K562 (cell line): ENCODE measurements at regions not wholly inside any gene's neighbourhood (a gene's known extent, or its start where the extent isn't known, plus 50 kb on each side); places are given as distances from the start of the nearest gene placed in this dataset.
A peak's percentile ranks its signal among the peaks of the same experiment; 100 is the strongest.

ENCODE experiments used
- ATAC-seq: fragments of 200-7000 bp; cut with Tn5 transposase; 3 replicates; pipeline ENCODE4 v1.9.1; 2020; ENCODE audit warnings: moderate library complexity
- BruUV-seq: library from RNA; stranded (reverse); fragments of 400-500 nt; replicated peaks from 2 replicates; lab custom pipeline; 2021; lab: Mats Ljungman, UMichigan
- CTCF ChIA-PET: fragments of 300-600 bp; formaldehyde crosslinking; extraction: SDS; loops from one replicate; lab custom pipeline; 2021; ENCODE audit warnings: low intra/inter-chr PET ratio; lab: Yijun Ruan, JAX
- POLR2A ChIA-PET: fragments of 300-600, 350-650 bp; sonication (Branson Sonifier 250); formaldehyde crosslinking; extraction: SDS; loops from one replicate; lab custom pipeline; 2021; ENCODE audit warnings: antibody characterized with exemption, inconsistent platforms; lab: Yijun Ruan, JAX
- DNase-seq, 4 experiments: peaks; one replicate each; pipeline versions ENCODE4 v3.0.0 to v3.0.0-alpha.2; 2011 to 2018; ENCODE audit warnings: low spot score in 3 of 4, mixed read lengths in 3 of 4; ENCODE audit errors: extremely low read depth in 1 of 4
- FAIRE-seq: peaks from 2 replicates; lab custom pipeline; 2011; peaks lifted over from hg19 to GRCh38; lab: Jason Lieb, UNC
- H2AFZ ChIP-seq: 2 replicates; pipeline ENCODE4 v1.6.0; 2011; ENCODE audit warnings: low read depth, low read length, control low read depth, inconsistent platforms
- H3K27ac ChIP-seq: fragments of 200-600 bp; 3 replicates; pipeline ENCODE4 v1.8.0; 2011; ENCODE audit warnings: low read depth, mild to moderate bottlenecking, control low read depth, inconsistent platforms, low read length, moderate library complexity, mixed read lengths; ENCODE audit errors: extremely low read depth
- H3K27me3 ChIP-seq, 2 experiments: fragments of 300-600 bp in 1 of 2; 2 replicates in 1 of 2; 3 replicates in 1 of 2; pipeline versions ENCODE4 v1.6.0 to v1.8.0; 2011; ENCODE audit warnings: inconsistent platforms in 2 of 2, low read length in 2 of 2, mild to moderate bottlenecking in 1 of 2, mixed read lengths in 1 of 2, moderate library complexity in 1 of 2; ENCODE audit not compliant: control insufficient read depth in 2 of 2, insufficient read depth in 2 of 2
- H3K36me3 ChIP-seq: fragments of 300-600 bp; 3 replicates; pipeline ENCODE4 v1.8.0; 2011; ENCODE audit warnings: mild to moderate bottlenecking, low read length, inconsistent platforms; ENCODE audit not compliant: control insufficient read depth, insufficient read depth
- H3K4me1 ChIP-seq, 2 experiments: fragments of 200-600 bp in 1 of 2; replicated peaks in 1 of 2; 2 replicates in 1 of 2; 3 replicates in 1 of 2; pipeline versions ENCODE4 v1.5.1 to v1.8.0; 2011; ENCODE audit warnings: inconsistent platforms in 2 of 2, low read length in 2 of 2, mild to moderate bottlenecking in 1 of 2, mixed read lengths in 1 of 2, moderate library complexity in 1 of 2; ENCODE audit not compliant: control insufficient read depth in 2 of 2, insufficient read depth in 2 of 2
- H3K4me2 ChIP-seq: 2 replicates; pipeline ENCODE4 v1.6.1; 2011; ENCODE audit warnings: low read length, control low read depth, inconsistent platforms, mixed read lengths; ENCODE audit not compliant: insufficient read depth
- H3K4me3 ChIP-seq: fragments of 200-600 bp; sonication (generic), shearing (Covaris generic); 2 replicates; pipeline ENCODE4 v1.5.1; 2016; ENCODE audit warnings: control low read depth, inconsistent platforms
- H3K79me2 ChIP-seq: fragments of 200-600 bp; 3 replicates; pipeline ENCODE4 v1.8.0; 2011; ENCODE audit warnings: low read length, inconsistent platforms; ENCODE audit not compliant: control insufficient read depth, insufficient read depth
- H3K9ac ChIP-seq, 2 experiments: 2 replicates each; pipeline versions ENCODE4 v1.6.0 to v1.6.1; 2011; ENCODE audit warnings: low read depth in 2 of 2, low read length in 2 of 2, control low read depth in 1 of 2, inconsistent platforms in 1 of 2, mild to moderate bottlenecking in 1 of 2, mixed read lengths in 1 of 2; ENCODE audit not compliant: insufficient read depth in 1 of 2
- H3K9me1 ChIP-seq: one replicate; pipeline ENCODE4 v1.6.0; 2011; ENCODE audit warnings: inconsistent platforms, mild to moderate bottlenecking, low read length, moderate library complexity; ENCODE audit not compliant: control insufficient read depth, insufficient read depth
- H3K9me3 ChIP-seq: replicated peaks from 2 replicates; pipeline ENCODE4 v1.5.1; 2011; ENCODE audit warnings: low read depth, low read length, inconsistent platforms; ENCODE audit not compliant: control insufficient read depth, insufficient read depth
- H4K20me1 ChIP-seq: replicated peaks from 2 replicates; pipeline ENCODE4 v1.6.1; 2011; ENCODE audit warnings: low read length, inconsistent platforms, mixed read lengths; ENCODE audit not compliant: control insufficient read depth, insufficient read depth
- C11orf30 ChIP-seq: fragments of 450-650 bp; IDR thresholded peaks from 2 replicates; pipeline ENCODE4 v1.6.1; 2016; ENCODE audit warnings: low read depth, mild to moderate bottlenecking
- COPS2 ChIP-seq: fragments of 450-650 bp; conservative IDR thresholded peaks from 2 replicates; pipeline ENCODE4 v1.6.1; 2016; ENCODE audit warnings: mild to moderate bottlenecking, moderate library complexity
- DDX20 ChIP-seq: fragments of 450-650 bp; IDR thresholded peaks from 2 replicates; pipeline ENCODE4 v1.6.1; 2016; ENCODE audit warnings: missing genetic modification characterization, low read depth, mild to moderate bottlenecking, missing compliant biosample characterization, moderate library complexity
- EHMT2 ChIP-seq: fragments of 450-650 bp; IDR thresholded peaks from 2 replicates; pipeline ENCODE4 v1.6.1; 2018; ENCODE audit warnings: antibody characterized with exemption
- PCBP1 ChIP-seq: fragments of 200-400 bp; formaldehyde crosslinking; IDR thresholded peaks from 2 replicates; pipeline ENCODE4 v1.6.1; 2018; ENCODE audit warnings: mild to moderate bottlenecking, low read depth, low read length; ENCODE audit not compliant: poor library complexity, severe bottlenecking
- SUPT5H ChIP-seq: fragments of 450-650 bp; IDR thresholded peaks from 2 replicates; pipeline ENCODE4 v1.6.1; 2016
- WGBS: fragments of 100-300 bp; shearing (Covaris generic); methylation state at CpG from one replicate; pipeline ENCODE4 v1.1.6; 2016; ENCODE audit warnings: low coverage, mixed read lengths; ENCODE audit not compliant: insufficient coverage; ENCODE audit errors: missing lambda C conversion rate; 5-methylcytosine and 5-hydroxymethylcytosine counted together
- in situ Hi-C: fragments of 300-500 bp; cut with MboI; formaldehyde crosslinking; loops from 4 replicates; pipeline ENCODE4 v1.15.0; 2018; ENCODE audit warnings: inconsistent platforms, mixed read lengths
- intact Hi-C: fragments of 100-400 bp; cut with micrococcal nuclease; formaldehyde crosslinking; loops from 2 replicates; pipeline ENCODE4 v1.14.2; 2022
- TF ChIP-seq, protein P1 (sequence below): fragments of 250-450 bp; sonication (Bioruptor Pico); IDR thresholded peaks from 2 replicates; pipeline ENCODE4 v1.4.0; 2020; ENCODE audit warnings: borderline replicate concordance
- TF ChIP-seq, protein P2 (sequence below), 2 experiments: fragments of 450-650 bp in 1 of 2; sonication (generic) in 1 of 2; formaldehyde crosslinking in 1 of 2; IDR thresholded peaks; 2 replicates each; pipeline versions ENCODE4 v1.7.1 to v1.9.0; 2016 to 2022; ENCODE audit warnings: inconsistent platforms in 1 of 2, mild to moderate bottlenecking in 1 of 2, missing genetic modification reagents in 1 of 2
- TF ChIP-seq, protein P3 (sequence below): sonication (generic); formaldehyde crosslinking; IDR thresholded peaks from 2 replicates; pipeline ENCODE4 v1.8.1; 2023; ENCODE audit warnings: mild to moderate bottlenecking, missing genetic modification reagents

DNA sequence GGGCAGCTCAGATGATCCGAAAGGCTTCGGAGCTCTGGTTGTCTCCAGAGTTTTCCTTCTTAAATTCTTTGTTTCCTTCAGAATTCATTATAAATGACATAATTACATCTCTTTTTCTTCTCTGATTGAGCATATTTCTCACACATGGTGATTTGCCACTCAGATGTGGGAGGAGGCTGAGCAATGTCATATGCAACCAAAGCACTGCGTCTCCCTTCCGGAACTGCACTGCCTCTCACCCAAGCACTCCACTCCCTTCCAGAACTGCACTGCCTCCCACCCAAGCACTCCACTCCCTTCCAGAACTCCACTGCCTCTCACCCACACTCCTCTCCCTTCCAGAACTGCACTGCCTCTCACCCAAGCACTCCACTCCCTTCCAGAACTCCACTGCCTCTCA is 131.5 kb downstream of the SALL1 start (continued):
- TF ChIP-seq, protein P1, sequence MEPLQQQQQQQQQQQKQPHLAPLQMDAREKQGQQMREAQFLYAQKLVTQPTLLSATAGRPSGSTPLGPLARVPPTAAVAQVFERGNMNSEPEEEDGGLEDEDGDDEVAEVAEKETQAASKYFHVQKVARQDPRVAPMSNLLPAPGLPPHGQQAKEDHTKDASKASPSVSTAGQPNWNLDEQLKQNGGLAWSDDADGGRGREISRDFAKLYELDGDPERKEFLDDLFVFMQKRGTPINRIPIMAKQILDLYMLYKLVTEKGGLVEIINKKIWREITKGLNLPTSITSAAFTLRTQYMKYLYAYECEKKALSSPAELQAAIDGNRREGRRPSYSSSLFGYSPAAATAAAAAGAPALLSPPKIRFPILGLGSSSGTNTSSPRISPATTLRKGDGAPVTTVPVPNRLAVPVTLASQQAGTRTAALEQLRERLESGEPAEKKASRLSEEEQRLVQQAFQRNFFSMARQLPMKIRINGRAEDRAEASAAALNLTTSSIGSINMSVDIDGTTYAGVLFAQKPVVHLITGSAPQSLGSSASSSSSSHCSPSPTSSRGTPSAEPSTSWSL (CRISPR knock-in tag) = no peak
- TF ChIP-seq DDX20 (no peak), PCBP1 (no peak)

DNA sequence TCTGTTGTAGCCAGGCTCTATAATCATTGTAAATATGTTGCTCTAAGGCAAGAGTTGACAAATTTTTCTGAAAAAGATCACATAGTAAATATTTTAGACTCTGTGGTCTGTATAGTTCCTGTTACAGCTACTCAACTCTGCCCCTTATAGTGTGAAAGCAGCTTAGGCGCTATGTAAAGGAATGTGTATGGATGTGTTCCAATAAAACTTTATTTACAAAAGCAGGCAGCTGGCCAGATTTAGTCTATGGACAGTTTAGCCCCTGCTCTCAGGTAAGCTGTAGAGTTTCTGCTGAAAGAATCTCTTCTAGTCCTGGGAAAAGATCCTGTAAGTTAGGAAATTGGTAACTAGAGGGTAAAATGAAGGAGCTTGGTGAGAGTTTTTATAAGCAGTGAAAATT is 133.1 kb downstream of the SALL1 start:
- ATAC-seq = no peak
- CTCF ChIA-PET = no interaction called here
- no peak for FAIRE-seq
- TF ChIP-seq SUPT5H = no peak
- TF ChIP-seq C11orf30 = no peak
- TF ChIP-seq EHMT2 = no peak
- TF ChIP-seq, protein P2, sequence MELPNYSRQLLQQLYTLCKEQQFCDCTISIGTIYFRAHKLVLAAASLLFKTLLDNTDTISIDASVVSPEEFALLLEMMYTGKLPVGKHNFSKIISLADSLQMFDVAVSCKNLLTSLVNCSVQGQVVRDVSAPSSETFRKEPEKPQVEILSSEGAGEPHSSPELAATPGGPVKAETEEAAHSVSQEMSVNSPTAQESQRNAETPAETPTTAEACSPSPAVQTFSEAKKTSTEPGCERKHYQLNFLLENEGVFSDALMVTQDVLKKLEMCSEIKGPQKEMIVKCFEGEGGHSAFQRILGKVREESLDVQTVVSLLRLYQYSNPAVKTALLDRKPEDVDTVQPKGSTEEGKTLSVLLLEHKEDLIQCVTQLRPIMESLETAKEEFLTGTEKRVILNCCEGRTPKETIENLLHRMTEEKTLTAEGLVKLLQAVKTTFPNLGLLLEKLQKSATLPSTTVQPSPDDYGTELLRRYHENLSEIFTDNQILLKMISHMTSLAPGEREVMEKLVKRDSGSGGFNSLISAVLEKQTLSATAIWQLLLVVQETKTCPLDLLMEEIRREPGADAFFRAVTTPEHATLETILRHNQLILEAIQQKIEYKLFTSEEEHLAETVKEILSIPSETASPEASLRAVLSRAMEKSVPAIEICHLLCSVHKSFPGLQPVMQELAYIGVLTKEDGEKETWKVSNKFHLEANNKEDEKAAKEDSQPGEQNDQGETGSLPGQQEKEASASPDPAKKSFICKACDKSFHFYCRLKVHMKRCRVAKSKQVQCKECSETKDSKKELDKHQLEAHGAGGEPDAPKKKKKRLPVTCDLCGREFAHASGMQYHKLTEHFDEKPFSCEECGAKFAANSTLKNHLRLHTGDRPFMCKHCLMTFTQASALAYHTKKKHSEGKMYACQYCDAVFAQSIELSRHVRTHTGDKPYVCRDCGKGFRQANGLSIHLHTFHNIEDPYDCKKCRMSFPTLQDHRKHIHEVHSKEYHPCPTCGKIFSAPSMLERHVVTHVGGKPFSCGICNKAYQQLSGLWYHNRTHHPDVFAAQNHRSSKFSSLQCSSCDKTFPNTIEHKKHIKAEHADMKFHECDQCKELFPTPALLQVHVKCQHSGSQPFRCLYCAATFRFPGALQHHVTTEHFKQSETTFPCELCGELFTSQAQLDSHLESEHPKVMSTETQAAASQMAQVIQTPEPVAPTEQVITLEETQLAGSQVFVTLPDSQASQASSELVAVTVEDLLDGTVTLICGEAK (IDR thresholded peaks at IDR 0.05) = peak; percentile 86
- TF ChIP-seq, protein P2 (CRISPR knock-in tag; IDR thresholded peaks at IDR 0.05) = no peak
- TF ChIP-seq COPS2 = no peak
- TF ChIP-seq, protein P3, sequence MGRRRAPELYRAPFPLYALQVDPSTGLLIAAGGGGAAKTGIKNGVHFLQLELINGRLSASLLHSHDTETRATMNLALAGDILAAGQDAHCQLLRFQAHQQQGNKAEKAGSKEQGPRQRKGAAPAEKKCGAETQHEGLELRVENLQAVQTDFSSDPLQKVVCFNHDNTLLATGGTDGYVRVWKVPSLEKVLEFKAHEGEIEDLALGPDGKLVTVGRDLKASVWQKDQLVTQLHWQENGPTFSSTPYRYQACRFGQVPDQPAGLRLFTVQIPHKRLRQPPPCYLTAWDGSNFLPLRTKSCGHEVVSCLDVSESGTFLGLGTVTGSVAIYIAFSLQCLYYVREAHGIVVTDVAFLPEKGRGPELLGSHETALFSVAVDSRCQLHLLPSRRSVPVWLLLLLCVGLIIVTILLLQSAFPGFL (CRISPR knock-in tag) = no peak

More for the DNA sequence above, 133.1 kb downstream of the SALL1 start:
- 0% methylated on average over 1 of the region's 1 CpG for WGBS
- Histone ChIP-seq H3K9ac (no peak overlapping the region), H2AFZ (no peak overlapping the region), H3K4me2 (no peak overlapping the region), H3K36me3 (no peaks in the 10 kb centered on the region), H3K27ac (no peak overlapping the region), H3K79me2 (no peaks in the 10 kb centered on the region), H3K4me3 (no peak overlapping the region), H3K27me3 (no peaks in the 10 kb centered on the region), H3K9me1 (no peaks in the 10 kb centered on the region), H3K4me1 (no peaks in the 10 kb centered on the region), H4K20me1 (no peaks in the 10 kb centered on the region), H3K9me3 (no peaks in the 10 kb centered on the region)
- DNase-seq = no peak
- in situ Hi-C loops = no loop called here
- intact Hi-C loops = no loop called here
- POLR2A ChIA-PET = interaction anchor here (0.6 to 0.9 kb wide), 2 partner anchors 10 to 47 kb away, joined by 3 read pairs; no protein-coding TSS in a partner anchor
- BruUV-seq = no TSS peak
